ENCODE measurements at regions not wholly inside any gene's neighbourhood (a gene's known extent, or its start where the extent isn't known, plus 50 kb on each side); places are given as distances from the start of the nearest gene placed in this dataset.
A peak's percentile ranks its signal among the peaks of the same experiment; 100 is the strongest.

- no peak for DNase-seq (ENCODE audit: low read depth)
These were observed 106.1 kb upstream of the ALDH1B1 start for GRCh38 chr9:38286357-38286756.

DNA sequence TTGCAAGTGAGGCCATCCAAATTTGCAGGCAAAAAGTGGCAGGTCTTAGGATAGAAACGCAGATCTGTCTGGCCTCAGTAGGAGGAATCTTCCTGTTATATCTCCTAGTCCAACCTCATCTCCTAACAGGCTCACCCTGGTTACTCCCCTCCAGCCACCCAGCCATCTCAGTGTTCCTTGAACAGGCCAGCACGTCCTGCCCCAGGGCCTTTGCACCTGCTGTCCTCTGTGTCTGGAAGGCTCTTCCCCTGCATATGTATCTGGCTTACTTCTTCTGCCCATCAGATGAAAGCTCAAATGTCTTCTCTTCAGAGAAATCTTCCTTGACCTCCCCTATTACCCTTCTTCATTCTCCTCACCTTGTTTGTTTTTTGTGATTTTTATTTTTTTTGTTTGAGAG lies 107.3 kb upstream of the ALDH1B1 start:
- no peak for DNase-seq (ENCODE audit: low read depth)

- DNase-seq (ENCODE audit: low read depth): no peak
These were observed 107.9 kb upstream of the ALDH1B1 start for GRCh38 chr9:38284588-38285051.

DNA sequence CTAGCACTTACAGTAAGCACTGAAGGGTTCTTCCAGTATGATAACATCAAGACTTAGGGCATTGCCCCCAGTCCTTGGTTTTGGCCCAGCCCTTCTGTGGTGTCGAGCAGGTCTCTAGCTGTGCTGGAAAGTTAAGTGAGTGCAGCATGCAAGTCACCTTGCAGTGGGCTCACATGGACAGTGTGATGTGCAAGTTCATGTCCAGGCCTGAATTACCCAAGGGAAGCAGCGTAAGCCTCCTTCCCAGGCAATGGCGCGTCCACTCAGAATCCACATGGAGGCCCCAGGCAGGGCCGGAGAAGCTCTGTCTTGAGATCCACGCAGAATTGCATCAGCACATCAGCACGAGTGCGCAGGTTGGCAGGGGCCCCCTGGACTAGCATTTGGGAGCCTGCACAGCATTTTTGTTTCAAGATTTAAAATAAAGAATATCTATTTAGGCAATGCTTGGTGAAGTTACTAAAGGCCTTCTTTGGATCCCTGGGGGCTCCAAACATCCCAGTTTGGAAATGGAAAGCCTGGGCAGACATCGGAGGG lies 108.4 kb upstream of the ALDH1B1 start:
- no peak for DNase-seq (ENCODE audit: low read depth)

GRCh38 chr9:38282756-38283155 lies 109.7 kb upstream of the ALDH1B1 start:
- no peak for DNase-seq (ENCODE audit: low read depth)

- no peak for DNase-seq (ENCODE audit: low read depth)
These were observed 110.6 kb upstream of the ALDH1B1 start for GRCh38 chr9:38281917-38282316.

- DNase-seq (ENCODE audit: low read depth): no peak
These were observed 111.3 kb upstream of the ALDH1B1 start for GRCh38 chr9:38281196-38281595.

DNA sequence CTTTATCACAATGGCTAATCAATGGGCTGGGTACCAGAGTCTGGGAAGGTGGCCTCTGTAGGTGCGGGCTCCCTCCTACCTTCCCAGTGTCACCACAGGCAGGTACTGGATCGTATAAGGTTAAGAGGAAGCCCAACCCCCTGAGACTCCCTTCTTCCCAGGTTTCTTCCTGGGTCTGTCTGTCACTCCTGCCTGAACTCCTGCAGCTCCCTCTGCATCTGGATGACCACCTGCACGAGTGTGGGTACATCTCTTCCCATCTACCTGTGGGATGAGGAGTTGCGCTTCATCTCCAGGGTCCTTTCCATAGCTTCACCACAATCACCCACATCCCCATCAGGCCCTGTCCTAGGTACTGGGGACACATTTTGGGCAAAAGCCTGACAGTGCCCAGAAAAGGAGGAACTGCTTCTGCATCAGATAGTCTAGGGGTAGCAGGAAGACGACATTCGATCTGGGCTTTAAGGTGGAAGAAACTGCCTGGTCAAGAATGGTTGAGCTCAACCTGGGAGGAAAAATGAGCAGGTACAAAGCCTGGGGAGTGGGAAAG lies 112.2 kb upstream of the ALDH1B1 start:
- no peak for DNase-seq (ENCODE audit: low read depth)

DNA sequence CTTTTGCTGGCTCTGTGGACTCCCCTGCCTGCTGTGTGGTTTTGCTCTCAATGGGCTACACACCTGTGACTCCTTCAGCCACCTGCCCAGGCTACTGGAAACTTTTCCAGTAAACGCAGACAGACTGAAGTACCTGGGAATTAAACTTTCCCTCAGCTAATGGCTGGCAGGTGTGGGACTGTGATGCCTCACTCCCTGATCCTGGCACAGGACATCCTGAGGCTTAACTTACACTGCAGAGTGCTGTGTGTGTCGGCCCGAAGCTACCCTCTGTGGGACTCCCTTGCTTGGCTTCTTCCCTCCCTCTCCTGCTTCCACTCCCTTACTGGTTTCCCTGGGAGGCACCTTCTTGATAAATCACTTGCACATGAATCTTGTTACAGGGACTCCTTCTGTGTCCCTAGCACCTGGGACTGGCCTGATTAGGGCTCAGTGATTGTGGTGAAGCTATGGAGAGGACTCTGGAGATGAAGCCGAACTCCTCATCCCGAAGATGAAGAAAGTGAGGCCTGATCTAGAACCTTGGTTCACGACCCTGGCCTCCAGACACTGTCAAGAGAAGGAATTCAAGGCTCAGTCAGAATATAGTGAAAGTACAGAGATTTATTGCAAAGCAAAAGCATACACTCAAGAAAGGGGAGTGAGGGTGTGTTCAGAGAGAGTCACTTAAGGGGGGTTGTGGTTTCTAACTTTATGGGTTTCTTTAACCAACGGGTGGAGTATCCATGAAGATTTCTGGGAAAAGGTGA lies 113.4 kb upstream of the ALDH1B1 start:
- DNase-seq (ENCODE audit: low read depth): no peak

DNA sequence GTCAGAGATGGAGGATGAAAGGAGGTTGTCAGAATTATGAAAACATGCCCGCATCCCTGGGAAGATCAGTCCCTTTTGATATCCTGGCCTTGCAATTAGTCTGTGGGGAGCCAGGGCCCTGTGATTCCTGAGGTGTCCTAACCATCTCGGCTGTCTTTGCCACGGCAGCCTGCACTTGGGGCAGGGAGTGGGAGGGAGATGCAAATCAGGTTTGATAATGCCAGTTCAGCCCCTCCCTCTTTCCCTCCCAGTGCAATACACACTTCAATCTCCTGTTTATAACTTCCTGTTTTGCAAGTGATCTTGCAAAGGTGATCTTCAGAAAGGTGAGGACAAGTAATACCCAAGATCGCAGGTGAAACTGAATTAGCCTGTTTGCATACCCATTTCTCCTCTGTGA lies 114.0 kb upstream of the ALDH1B1 start:
- DNase-seq (ENCODE audit: low read depth): no peak

- DNase-seq (ENCODE audit: low read depth): no peak
These were observed 114.8 kb upstream of the ALDH1B1 start for GRCh38 chr9:38277601-38278200.

DNA sequence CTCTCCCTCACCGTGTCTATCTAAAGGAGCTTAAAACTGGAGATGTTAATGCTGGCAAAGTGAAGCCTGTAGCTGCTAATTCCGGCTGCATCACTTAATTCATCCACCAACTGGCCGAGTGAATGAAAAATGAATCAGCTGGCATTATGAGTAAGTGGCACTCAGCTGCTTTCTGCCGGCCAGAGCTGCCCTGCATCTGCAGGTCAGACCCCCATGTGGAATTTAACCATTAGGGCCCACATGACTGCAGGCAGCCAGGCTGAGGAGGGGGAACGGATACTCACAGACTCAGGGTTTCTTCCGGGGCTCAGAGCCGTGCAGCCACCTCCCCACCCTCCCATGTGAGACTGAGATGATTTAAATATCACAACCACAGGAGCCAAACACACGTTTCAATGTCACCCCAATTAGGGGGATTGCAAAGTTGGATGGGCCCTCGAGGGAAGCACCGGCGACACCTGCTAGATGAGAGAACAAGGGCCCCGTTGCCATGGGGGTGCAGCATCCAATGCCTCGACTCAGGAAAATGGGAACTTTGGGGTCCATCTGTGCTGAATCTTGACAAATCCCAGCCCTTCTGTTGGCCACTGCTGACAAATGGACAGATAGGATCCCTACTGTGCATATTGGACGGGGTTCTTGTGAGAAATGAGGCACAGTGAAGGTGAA lies 115.6 kb upstream of the ALDH1B1 start:
- no peak for DNase-seq (ENCODE audit: low read depth)

- no peak for DNase-seq (ENCODE audit: low read depth)
These were observed 117.7 kb upstream of the ALDH1B1 start for GRCh38 chr9:38274800-38275199.

GRCh38 chr9:38272710-38273109 lies 119.8 kb upstream of the ALDH1B1 start:
- no peak for DNase-seq (ENCODE audit: low read depth)

GRCh38 chr9:38271666-38272241 lies 120.7 kb upstream of the ALDH1B1 start:
- no peak for DNase-seq (ENCODE audit: low read depth)

DNA sequence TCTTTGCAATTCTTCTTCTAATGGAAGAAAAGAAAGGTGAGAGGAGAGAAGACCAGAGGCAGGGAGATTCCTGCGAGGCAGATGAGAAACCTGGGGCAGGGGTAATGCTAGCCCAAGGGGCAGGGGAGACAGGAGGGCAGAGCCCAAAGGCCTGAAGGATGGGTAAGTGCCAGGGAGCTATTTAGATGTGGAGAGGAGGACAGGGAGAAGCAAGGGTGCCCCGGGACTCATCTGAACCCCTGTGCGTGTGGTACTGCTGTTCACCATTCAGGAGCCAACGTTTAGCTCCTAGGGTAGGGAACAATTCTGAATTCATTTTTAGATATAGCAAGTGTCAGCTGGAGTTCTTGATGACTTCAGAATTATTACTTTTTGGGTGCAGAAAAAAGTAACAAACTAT lies 122.7 kb upstream of the ALDH1B1 start:
- DNase-seq (ENCODE audit: low read depth): no peak

GRCh38 chr9:38263532-38263931 lies 129.0 kb upstream of the ALDH1B1 start:
- peak; percentile 20 for DNase-seq (ENCODE audit: low read depth)

DNA sequence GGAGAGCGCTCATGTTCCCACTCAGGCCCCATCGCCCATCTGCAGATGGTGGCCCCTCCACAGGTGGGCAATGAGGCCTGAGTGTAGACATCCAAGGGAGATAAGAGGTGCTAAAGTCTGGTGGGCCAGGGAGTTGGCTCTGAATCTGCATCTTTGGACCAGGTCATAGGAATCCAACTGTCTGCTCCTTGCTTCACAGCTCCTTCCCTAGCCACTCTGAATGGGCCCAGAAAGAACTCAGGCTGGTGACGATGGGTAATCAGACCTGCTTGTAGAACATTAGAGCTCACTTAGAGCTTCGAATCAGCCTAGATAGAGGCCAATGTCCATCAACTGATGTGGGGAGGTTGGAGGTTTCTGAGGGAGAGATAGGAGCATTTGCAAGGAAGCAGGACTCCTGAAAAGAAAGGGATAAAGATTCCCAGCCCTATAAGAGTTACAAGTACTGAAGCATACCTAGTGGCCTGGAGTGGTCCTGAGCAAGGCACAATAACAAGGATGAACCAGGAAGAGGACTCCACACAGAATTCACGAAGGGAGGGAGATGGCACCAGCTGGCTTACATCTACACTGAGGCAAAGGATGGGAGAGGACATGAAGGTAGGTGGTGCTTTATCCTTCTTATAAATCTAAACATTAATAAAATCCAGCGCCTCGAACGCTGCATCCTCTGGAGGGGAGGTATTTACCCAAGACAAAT lies 132.8 kb upstream of the ALDH1B1 start:
- DNase-seq (ENCODE audit: low read depth): no peak

GRCh38 chr9:38259056-38259455 lies 133.4 kb upstream of the ALDH1B1 start:
- no peak for DNase-seq (ENCODE audit: low read depth)

- DNase-seq (ENCODE audit: low read depth): no peak
These were observed 134.8 kb upstream of the ALDH1B1 start for GRCh38 chr9:38257626-38258215.

- DNase-seq (ENCODE audit: low read depth): no peak
These were observed 136.0 kb upstream of the ALDH1B1 start for GRCh38 chr9:38256461-38256860.

Data from fibroblast of the conjunctiva (primary cell).